ES-I3 (cell line): ENCODE measurements at regions not wholly inside any gene's neighbourhood (a gene's known extent, or its start where the extent isn't known, plus 50 kb on each side); places are given as distances from the start of the nearest gene placed in this dataset.

Experiments
- H3K36me3 ChIP-seq: 2 replicates; pipeline ENCODE4 v1.6.1; 2013; ENCODE audit warnings: mild to moderate bottlenecking, low read length, control low read depth, moderate library complexity; ENCODE audit not compliant: insufficient read depth
- H3K4me1 ChIP-seq: 2 replicates; pipeline ENCODE4 v1.6.1; 2013; ENCODE audit warnings: mild to moderate bottlenecking, control low read depth, low read length; ENCODE audit not compliant: insufficient read depth
- H3K9ac ChIP-seq: 2 replicates; pipeline ENCODE4 v1.6.1; 2013; ENCODE audit warnings: low read depth, mild to moderate bottlenecking, low read length, moderate library complexity
- H3K9me3 ChIP-seq: 2 replicates; pipeline ENCODE4 v1.6.1; 2013; ENCODE audit warnings: mild to moderate bottlenecking, low read length, moderate library complexity; ENCODE audit not compliant: control insufficient read depth, insufficient read depth

DNA sequence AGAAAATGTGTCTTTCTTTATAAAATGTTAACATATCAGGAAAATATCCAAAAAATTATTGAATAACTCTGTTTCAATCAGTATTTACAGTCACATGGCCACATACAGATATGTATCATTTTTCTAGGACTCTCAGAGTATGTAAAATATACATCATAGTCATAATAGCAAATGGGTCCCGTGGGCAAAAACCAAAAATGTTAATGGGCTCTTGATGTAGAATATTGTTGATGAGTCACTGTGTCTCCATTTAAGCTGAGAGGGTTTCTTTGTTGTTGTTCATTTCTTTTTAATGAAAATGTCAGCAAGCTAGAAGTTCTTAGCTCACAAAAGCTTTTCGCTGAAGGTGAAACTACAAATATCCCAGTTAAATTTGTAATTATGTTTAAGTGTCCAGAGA is 1713.1 kb upstream of the PCDH20 start:
- Histone ChIP-seq H3K9me3 (no peaks in the 10 kb centered on the region), H3K36me3 (no peaks in the 10 kb centered on the region), H3K4me1 (peaks cover 19% of the 10 kb centered on the region), H3K9ac (no peak overlapping the region)

DNA sequence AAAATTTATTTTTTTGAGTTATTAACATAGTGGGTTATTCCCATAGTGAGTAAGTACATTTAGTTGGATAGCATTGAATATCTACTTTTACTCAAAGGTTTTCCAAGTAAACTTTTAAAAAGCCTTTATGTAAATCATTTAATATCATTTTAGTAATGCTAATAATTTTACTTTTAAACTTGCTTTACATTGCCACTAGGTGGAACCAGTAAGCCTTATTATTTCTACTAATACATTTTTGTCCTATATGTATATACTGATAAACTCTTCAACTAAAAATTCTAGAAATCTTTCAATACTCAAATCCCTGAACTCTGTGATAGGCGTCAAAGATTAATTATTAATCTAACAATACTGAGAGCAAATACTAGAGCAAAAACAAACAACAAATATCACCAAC is 1709.2 kb upstream of the PCDH20 start:
- Histone ChIP-seq H3K9me3 (no peaks in the 10 kb centered on the region), H3K36me3 (no peaks in the 10 kb centered on the region), H3K4me1 (peaks cover 16% of the 10 kb centered on the region), H3K9ac (no peak overlapping the region)

DNA sequence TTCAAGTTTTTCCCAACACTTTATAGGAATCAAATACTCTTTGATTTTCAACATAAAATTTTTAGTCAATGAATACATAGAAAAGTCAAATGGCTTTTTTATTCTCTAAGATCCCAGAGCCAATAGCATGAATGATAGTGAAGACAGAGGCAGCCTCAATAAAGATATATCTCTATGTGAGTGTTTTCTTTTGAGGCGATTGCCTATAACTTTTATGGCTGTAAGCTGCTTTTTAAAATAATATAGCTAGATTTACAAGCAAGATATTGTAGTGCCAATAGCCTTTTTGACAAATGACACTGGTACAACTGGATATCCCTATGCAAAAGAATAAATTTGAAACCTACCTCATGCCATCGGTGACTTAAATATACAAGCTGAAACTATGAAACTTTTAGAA is 1705.2 kb upstream of the PCDH20 start:
- H3K9me3 ChIP-seq: no peaks in the 10 kb centered on the region
- H3K9ac ChIP-seq: no peak overlapping the region
- peaks cover 6% of the 10 kb centered on the region; the same call in 1 of the 2 replicates for H3K4me1 ChIP-seq
- no peaks in the 10 kb centered on the region for H3K36me3 ChIP-seq

DNA sequence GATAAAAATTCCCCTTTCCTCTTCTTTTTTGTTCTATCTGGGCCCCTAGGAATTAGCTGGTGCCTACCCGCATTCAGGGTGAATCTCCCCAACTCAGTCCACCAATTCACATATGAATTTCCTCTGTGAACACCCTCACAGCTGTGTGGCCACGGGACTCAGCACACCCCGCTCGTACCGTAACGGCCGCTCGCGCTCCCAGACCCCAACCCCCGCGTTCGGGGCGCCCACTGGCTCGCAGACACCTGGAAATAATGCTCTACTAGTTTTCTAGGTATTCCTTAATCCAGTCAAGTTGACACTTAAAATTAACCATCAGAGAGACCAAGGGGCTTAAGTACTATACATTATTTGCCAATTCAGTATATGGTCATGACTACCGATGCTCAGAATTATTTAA is 1702.1 kb upstream of the PCDH20 start:
- H3K4me1 ChIP-seq: no peaks in the 10 kb centered on the region
- H3K36me3 ChIP-seq: no peaks in the 10 kb centered on the region
- H3K9ac ChIP-seq: no peak overlapping the region
- H3K9me3 ChIP-seq: no peaks in the 10 kb centered on the region

DNA sequence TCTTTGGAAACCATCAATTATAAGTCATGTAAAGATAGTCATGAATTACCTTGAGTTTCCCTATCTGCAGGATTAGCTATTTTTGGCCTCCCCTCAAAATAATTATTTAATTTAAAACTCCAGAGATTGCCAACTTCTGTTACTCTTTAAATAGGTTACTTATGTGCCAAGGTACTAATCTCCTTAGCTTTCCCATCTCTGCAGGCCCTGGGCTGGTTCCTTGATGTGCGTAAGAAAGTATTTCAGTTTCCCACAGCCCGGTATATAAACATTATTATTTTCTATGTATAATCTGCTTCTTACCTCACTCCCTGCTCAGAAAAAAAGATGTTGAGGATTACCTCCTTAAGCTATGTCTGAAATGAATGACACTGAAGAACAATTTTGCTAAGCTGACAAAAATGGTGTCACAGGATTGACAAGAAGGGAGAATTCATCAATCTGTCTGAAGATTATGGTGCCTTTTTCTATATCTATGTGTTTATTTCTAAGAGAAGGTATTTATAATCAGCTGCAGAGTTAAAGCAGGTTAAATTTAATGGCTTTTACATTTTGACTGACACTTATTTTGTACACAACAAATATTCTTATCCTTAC is 1697.2 kb upstream of the PCDH20 start:
- no peaks in the 10 kb centered on the region for H3K4me1 ChIP-seq
- no peak overlapping the region for H3K9ac ChIP-seq
- H3K36me3 ChIP-seq: no peaks in the 10 kb centered on the region
- no peaks in the 10 kb centered on the region for H3K9me3 ChIP-seq

DNA sequence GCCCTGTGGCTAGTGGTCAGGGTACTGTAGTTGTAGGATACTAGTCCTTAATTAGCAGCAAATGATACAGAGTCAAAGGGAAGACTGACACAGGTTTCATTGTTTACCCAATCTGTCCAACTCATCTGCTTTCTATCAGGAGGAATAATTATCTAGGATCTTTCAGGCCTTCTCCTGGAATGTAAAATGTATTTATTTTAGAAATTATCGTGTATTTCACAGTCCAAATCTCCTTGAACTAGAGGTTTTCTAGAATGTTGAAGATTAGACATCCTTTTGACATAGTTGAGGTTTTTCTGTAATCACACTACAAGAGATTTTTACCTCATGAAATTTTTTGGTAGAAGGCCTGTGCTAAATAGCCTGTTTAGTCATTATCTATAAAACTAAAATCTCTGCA is 1694.8 kb upstream of the PCDH20 start:
- Histone ChIP-seq H3K9me3 (no peaks in the 10 kb centered on the region), H3K4me1 (no peaks in the 10 kb centered on the region), H3K9ac (no peak overlapping the region), H3K36me3 (no peaks in the 10 kb centered on the region)

DNA sequence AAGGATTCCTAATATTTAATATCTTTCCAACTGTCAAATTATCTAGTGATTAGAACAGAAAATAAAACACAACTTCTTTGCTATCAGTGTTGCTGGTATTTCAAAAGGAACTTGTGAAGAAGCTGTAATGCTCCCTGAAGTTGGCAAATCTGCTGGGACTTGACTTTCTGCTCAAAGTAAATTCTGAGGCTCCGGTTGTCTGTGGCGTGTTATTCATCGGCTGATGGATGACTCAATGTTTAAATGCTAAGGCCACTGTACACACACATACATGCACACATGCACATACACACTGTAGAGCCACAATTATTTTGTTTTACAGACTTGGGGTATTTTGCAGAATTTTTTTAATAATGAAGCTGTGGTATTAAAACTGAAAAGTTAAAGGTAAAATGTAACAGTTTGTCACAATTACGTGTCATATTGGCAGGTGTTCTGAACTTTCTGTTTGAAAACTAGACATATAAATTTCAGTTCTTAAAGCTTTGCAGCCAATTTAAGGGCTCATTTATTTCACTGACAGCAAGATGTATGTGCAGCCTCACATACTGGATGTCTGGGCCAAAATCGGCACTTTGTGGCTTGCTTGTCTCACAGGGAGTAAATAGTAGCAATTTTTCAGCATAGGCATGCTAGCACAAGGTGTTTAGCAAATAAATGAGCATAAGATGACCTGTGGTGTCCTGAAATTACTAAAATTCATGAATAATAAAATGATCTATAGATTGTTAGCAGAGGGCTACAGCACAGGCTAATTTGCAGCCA is 1691.7 kb upstream of the PCDH20 start:
- no peaks in the 10 kb centered on the region for H3K9me3 ChIP-seq
- no peak overlapping the region for H3K9ac ChIP-seq
- H3K4me1 ChIP-seq: no peaks in the 10 kb centered on the region
- H3K36me3 ChIP-seq: no peaks in the 10 kb centered on the region

DNA sequence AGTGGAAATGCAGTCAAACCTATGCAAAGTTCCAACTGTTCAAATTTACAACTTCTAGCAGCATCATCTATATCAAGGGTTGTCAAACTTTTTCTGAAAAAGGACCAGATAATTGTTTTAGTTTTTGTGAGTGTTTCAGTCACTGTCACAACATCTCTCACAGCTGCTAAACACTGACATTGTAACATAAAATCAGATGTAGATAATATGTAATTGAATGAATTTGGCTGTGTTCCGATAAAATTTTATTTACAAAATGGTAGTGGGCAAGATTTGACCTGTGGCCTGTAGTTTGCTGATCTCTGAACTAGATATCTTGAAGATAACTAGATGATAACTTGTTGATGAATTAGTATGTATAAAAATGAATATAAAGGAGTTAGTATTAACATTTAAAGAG is 1679.1 kb upstream of the PCDH20 start:
- no peaks in the 10 kb centered on the region for H3K36me3 ChIP-seq
- H3K4me1 ChIP-seq: peaks cover 13% of the 10 kb centered on the region; the same call in 1 of the 2 replicates
- no peak overlapping the region for H3K9ac ChIP-seq

DNA sequence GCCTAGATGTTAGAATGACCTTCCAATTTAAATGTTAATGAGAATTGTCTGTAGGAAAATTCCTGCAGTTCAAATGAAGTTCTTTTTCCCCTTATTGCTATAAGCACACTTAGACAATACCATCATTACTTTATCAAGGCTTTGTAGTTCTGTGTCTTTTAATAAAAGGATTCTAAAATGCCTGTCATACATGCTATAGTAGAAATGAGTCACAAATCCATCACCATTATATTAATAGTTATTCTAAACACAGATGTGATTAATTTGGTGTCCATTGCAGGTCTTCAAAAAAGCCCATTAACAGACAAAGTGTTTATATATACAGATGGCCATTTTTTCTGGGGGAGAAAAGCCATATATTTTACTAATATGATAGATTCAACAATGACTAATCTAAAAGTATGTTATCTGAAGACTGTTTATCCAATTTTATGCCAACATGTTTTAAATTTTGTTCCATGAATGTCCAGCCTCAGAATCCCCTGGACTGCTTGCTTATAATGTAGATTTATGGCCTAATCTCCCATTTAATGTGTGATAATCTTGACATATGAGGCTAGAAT is 1678.3 kb upstream of the PCDH20 start:
- H3K9ac ChIP-seq: no peak overlapping the region
- H3K9me3 ChIP-seq: no peaks in the 10 kb centered on the region
- H3K36me3 ChIP-seq: no peaks in the 10 kb centered on the region
- peaks cover 13% of the 10 kb centered on the region; the same call in 1 of the 2 replicates for H3K4me1 ChIP-seq

More for the DNA sequence above, 1679.1 kb upstream of the PCDH20 start:
- no peaks in the 10 kb centered on the region; the same call in 1 of the 2 replicates for H3K9me3 ChIP-seq

DNA sequence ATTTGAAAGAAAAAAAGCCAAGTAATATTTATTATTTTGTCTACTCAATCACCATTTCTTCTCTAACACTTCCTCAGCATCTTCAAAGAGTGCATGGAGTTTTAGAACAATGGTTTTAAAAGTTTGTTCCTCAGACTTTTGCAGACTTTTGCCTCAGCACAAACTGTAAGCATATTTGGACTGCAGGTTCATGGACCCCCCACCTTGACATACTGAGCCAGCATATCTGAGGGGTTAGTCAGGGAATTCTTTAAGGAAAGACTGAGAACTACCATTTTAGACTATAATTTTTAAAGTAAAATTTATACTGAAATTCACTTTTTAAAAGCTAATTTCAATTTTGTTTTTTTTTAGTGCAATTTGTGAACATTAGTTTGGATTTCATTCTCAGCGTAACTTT is 1676.8 kb upstream of the PCDH20 start:
- Histone ChIP-seq H3K9ac (no peak overlapping the region), H3K4me1 (peaks cover 13% of the 10 kb centered on the region; the same call in 1 of the 2 replicates), H3K36me3 (no peaks in the 10 kb centered on the region), H3K9me3 (no peaks in the 10 kb centered on the region)

DNA sequence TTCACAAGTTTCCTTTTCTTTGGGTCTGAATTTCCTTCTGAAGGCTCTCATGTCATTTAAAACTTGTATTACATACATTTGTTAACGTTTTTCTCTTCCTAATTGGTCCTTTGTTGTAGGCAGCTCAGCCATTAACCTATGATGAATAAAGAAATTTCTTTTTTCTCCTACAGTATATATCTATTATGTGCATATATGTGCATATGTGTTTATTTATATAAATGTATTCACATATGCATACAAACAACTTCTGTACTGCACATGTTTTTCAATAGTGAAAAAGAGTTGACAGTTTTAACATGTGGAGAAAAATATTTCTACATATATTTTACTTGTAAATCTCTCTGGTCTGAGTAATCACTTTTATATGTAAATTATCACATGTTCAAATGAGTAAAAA is 1674.9 kb upstream of the PCDH20 start:
- no peak overlapping the region for H3K9ac ChIP-seq
- H3K36me3 ChIP-seq: no peaks in the 10 kb centered on the region
- no peaks in the 10 kb centered on the region for H3K9me3 ChIP-seq
- H3K4me1 ChIP-seq: peaks cover 13% of the 10 kb centered on the region; the same call in 1 of the 2 replicates

DNA sequence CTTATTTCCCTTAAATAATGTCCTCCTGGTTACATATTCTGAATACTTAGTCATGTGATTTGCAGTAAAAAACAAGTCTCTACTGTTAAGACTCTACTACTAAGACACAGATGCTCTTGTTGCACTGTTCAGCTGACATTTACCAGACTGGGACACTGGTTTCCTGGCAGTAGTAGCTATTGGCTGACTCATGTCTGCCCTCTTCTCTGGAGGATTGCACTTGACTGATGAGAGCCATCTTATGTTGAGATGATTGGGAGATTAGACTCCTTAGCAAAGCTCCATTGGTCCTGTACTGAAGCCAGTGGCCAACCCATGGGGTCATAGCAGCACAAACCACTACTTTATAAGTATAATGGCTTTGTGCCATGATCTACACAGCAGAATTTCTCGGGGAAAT is 1672.6 kb upstream of the PCDH20 start:
- H3K36me3 ChIP-seq: no peaks in the 10 kb centered on the region
- 0 out of 2 replicates have a peak, but pooled peaks cover 5% of the 10 kb centered on the region for H3K4me1 ChIP-seq
- H3K9ac ChIP-seq: no peak overlapping the region
- H3K9me3 ChIP-seq: no peaks in the 10 kb centered on the region

DNA sequence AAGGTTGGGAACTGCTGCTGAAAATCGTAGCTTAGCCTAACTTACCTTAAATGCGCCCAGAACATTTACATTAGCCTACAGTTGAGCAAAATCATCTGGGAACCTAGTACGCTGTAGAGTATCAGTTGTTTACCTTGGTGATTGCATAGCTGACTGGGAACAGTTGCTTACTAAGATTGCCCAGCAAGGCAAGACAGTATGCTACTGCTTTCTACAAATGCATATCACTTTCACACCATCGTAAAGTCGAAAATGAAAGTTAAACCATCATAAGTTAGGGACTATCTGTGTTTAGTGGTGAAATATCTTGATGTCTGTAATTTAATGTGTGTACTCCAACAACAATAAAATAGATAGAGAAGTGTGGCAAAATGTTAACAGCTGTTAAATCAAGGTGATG is 1670.6 kb upstream of the PCDH20 start:
- Histone ChIP-seq H3K36me3 (no peaks in the 10 kb centered on the region), H3K4me1 (no peaks in the 10 kb centered on the region), H3K9me3 (0 out of 2 replicates have a peak, but pooled peaks cover 3% of the 10 kb centered on the region), H3K9ac (no peak overlapping the region)

DNA sequence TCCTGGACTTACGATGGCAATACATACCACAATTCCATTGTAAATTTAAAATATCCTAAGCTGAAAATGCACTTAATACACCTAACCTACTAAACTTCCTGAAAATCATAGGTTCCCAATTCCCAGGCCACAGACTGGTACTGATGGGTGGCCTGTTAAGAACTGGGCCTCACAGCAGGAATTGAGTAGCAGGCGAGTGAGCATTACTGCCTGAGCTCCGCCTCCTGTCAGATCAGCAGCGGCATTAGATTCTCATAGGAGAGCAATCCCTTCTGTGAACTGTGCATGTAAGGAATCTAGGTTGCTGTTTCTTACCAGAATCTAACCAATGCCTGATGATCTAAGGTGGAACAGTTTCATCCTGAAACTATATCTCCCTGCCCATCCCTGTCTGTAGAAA is 1670.2 kb upstream of the PCDH20 start:
- Histone ChIP-seq H3K4me1 (no peaks in the 10 kb centered on the region), H3K9ac (no peak overlapping the region), H3K36me3 (no peaks in the 10 kb centered on the region), H3K9me3 (0 out of 2 replicates have a peak, but pooled peaks cover 4% of the 10 kb centered on the region)
